IMR-90 (cell line): ENCODE measurements at regions not wholly inside any gene's neighbourhood (a gene's known extent, or its start where the extent isn't known, plus 50 kb on each side); places are given as distances from the start of the nearest gene placed in this dataset.

Experiments
- CTCF ChIP-seq: conservative IDR thresholded peaks from 2 replicates; pipeline ENCODE4 v1.5.1; 2012; ENCODE audit warnings: mild to moderate bottlenecking, low read depth, low read length, improper control_type of control experiment
- MAZ ChIP-seq: IDR thresholded peaks from 2 replicates; pipeline ENCODE4 v1.6.1; 2012; ENCODE audit warnings: low read depth, mild to moderate bottlenecking, low read length, improper control_type of control experiment, moderate library complexity, borderline replicate concordance
- MXI1 ChIP-seq: IDR thresholded peaks from 2 replicates; pipeline ENCODE4 v1.6.1; 2012; ENCODE audit warnings: low read depth, mild to moderate bottlenecking, low read length, moderate library complexity, borderline replicate concordance
- POLR2A ChIP-seq: IDR thresholded peaks from 2 replicates; pipeline ENCODE4 v1.6.1; 2012; ENCODE audit warnings: mild to moderate bottlenecking, low read depth, low read length
- USF2 ChIP-seq: fragments of 150-350 bp; IDR thresholded peaks from 2 replicates; pipeline ENCODE4 v1.6.1; 2017; ENCODE audit warnings: mild to moderate bottlenecking, antibody characterized with exemption, low read length, low read depth

- TF ChIP-seq MXI1 (no peak), POLR2A (no peak), CTCF (no peak), USF2 (no peak), MAZ (no peak)
Measured at GRCh38 chr5:117793963-117794362, 1194.4 kb downstream of the DTWD2 start.
